ENCODE measurements at regions not wholly inside any gene's neighbourhood (a gene's known extent, or its start where the extent isn't known, plus 50 kb on each side); places are given as distances from the start of the nearest gene placed in this dataset.

GRCh38 chr12:125907351-125907750, 842.1 kb downstream of the AACS start:
- TF ChIP-seq, protein P1, sequence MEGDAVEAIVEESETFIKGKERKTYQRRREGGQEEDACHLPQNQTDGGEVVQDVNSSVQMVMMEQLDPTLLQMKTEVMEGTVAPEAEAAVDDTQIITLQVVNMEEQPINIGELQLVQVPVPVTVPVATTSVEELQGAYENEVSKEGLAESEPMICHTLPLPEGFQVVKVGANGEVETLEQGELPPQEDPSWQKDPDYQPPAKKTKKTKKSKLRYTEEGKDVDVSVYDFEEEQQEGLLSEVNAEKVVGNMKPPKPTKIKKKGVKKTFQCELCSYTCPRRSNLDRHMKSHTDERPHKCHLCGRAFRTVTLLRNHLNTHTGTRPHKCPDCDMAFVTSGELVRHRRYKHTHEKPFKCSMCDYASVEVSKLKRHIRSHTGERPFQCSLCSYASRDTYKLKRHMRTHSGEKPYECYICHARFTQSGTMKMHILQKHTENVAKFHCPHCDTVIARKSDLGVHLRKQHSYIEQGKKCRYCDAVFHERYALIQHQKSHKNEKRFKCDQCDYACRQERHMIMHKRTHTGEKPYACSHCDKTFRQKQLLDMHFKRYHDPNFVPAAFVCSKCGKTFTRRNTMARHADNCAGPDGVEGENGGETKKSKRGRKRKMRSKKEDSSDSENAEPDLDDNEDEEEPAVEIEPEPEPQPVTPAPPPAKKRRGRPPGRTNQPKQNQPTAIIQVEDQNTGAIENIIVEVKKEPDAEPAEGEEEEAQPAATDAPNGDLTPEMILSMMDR (conservative IDR thresholded peaks at IDR 0.05; ENCODE audit: low read length), result no peak
- TF ChIP-seq EZH2phosphoT487 (IDR thresholded peaks at IDR 0.05; ENCODE audit: borderline replicate concordance, low read depth, low read length), result no peak
